H9 (cell line): ENCODE measurements at regions not wholly inside any gene's neighbourhood (a gene's known extent, or its start where the extent isn't known, plus 50 kb on each side); places are given as distances from the start of the nearest gene placed in this dataset.

Source experiments
- DNase-seq: peaks from one replicate; pipeline ENCODE4 v3.0.0-alpha.2; 2017
- H2AFZ ChIP-seq: one replicate; pipeline ENCODE4 v1.6.1; 2013; ENCODE audit warnings: mild to moderate bottlenecking, low read length, control low read depth, moderate library complexity
- H2AK5ac ChIP-seq: 2 replicates; pipeline ENCODE4 v1.6.1; 2013; ENCODE audit warnings: low read length, control low read depth, mixed read lengths; ENCODE audit not compliant: insufficient read length
- H2BK120ac ChIP-seq: one replicate; pipeline ENCODE4 v1.6.1; 2013; ENCODE audit warnings: low read depth, mild to moderate bottlenecking, low read length, control low read depth, inconsistent platforms; ENCODE audit not compliant: poor library complexity, severe bottlenecking
- H2BK12ac ChIP-seq: 2 replicates; pipeline ENCODE4 v1.6.1; 2013; ENCODE audit warnings: low read length, control low read depth, mixed read lengths, low read depth; ENCODE audit not compliant: insufficient read length
- H2BK15ac ChIP-seq: 2 replicates; pipeline ENCODE4 v1.6.1; 2013; ENCODE audit warnings: low read depth, low read length, control low read depth
- H2BK20ac ChIP-seq: one replicate; pipeline ENCODE4 v1.6.1; 2013; ENCODE audit warnings: low read depth, mild to moderate bottlenecking, low read length, control low read depth, inconsistent platforms; ENCODE audit not compliant: poor library complexity, severe bottlenecking
- H2BK5ac ChIP-seq: 2 replicates; pipeline ENCODE4 v1.6.1; 2013; ENCODE audit warnings: low read length, control low read depth, mixed read lengths; ENCODE audit not compliant: insufficient read length
- H3K14ac ChIP-seq: 2 replicates; pipeline ENCODE4 v1.6.1; 2013; ENCODE audit warnings: low read length, control low read depth; ENCODE audit not compliant: insufficient read depth
- H3K18ac ChIP-seq: 2 replicates; pipeline ENCODE4 v1.6.1; 2013; ENCODE audit warnings: low read depth, mild to moderate bottlenecking, mixed read lengths, low read length, control low read depth; ENCODE audit not compliant: insufficient read length
- H3K23ac ChIP-seq: 2 replicates; pipeline ENCODE4 v1.6.1; 2013; ENCODE audit warnings: low read length, control low read depth, mixed read lengths, low read depth; ENCODE audit not compliant: insufficient read length
- H3K23me2 ChIP-seq: 2 replicates; pipeline ENCODE4 v1.6.1; 2013; ENCODE audit warnings: low read depth, mild to moderate bottlenecking, mixed read lengths, low read length, control low read depth; ENCODE audit not compliant: insufficient read length, poor library complexity, severe bottlenecking
- H3K27ac ChIP-seq: 2 replicates; pipeline ENCODE4 v1.5.1; 2013; ENCODE audit warnings: low read length, control low read depth, mixed read lengths, low read depth; ENCODE audit not compliant: insufficient read length
- H3K27me3 ChIP-seq: 2 replicates; pipeline ENCODE4 v1.6.1; 2013; ENCODE audit warnings: low read length, control low read depth, inconsistent platforms; ENCODE audit not compliant: insufficient read depth
- H3K4ac ChIP-seq: 2 replicates; pipeline ENCODE4 v1.6.1; 2013; ENCODE audit warnings: low read depth, mild to moderate bottlenecking, control low read depth, inconsistent platforms, low read length, moderate library complexity
- H3K4me1 ChIP-seq: 2 replicates; pipeline ENCODE4 v1.6.1; 2013; ENCODE audit warnings: low read length, control low read depth, inconsistent platforms; ENCODE audit not compliant: insufficient read depth
- H3K4me2 ChIP-seq: 2 replicates; pipeline ENCODE4 v1.6.1; 2013; ENCODE audit warnings: low read length, control low read depth, mixed read lengths; ENCODE audit not compliant: insufficient read length, insufficient read depth
- H3K56ac ChIP-seq: 2 replicates; pipeline ENCODE4 v1.6.1; 2013; ENCODE audit warnings: low read depth, mild to moderate bottlenecking, mixed read lengths, low read length, control low read depth; ENCODE audit not compliant: insufficient read length
- H3K79me1 ChIP-seq: 2 replicates; pipeline ENCODE4 v1.6.1; 2013; ENCODE audit warnings: low read depth, mild to moderate bottlenecking, moderate library complexity, low read length, control low read depth, inconsistent platforms; ENCODE audit not compliant: insufficient read depth, poor library complexity, severe bottlenecking
- H3K79me2 ChIP-seq: 2 replicates; pipeline ENCODE4 v1.6.1; 2013; ENCODE audit warnings: low read length, control low read depth, inconsistent platforms; ENCODE audit not compliant: insufficient read depth
- H3K9ac ChIP-seq: 2 replicates; pipeline ENCODE4 v1.6.1; 2013; ENCODE audit warnings: low read length, control low read depth, mixed read lengths; ENCODE audit not compliant: insufficient read length; ENCODE audit errors: extremely low read depth
- H3K9me3 ChIP-seq: one replicate; pipeline ENCODE4 v1.6.1; 2013; ENCODE audit warnings: low read depth, low read length, inconsistent platforms; ENCODE audit not compliant: control insufficient read depth
- H3T11ph ChIP-seq: one replicate; pipeline ENCODE4 v1.6.1; 2013; ENCODE audit warnings: mild to moderate bottlenecking, low read length, control low read depth, inconsistent platforms
- H4K20me1 ChIP-seq: one replicate; pipeline ENCODE4 v1.6.1; 2013; ENCODE audit not compliant: control insufficient read depth, insufficient read length, insufficient read depth
- H4K5ac ChIP-seq: 2 replicates; pipeline ENCODE4 v1.6.1; 2013; ENCODE audit warnings: low read depth, mild to moderate bottlenecking, mixed read lengths, low read length, control low read depth; ENCODE audit not compliant: insufficient read length
- H4K8ac ChIP-seq: replicated peaks from 2 replicates; pipeline ENCODE4 v1.6.1; 2013; ENCODE audit warnings: low read length, control low read depth, mixed read lengths, low read depth; ENCODE audit not compliant: insufficient read length
- H4K91ac ChIP-seq: 2 replicates; pipeline ENCODE4 v1.6.1; 2013; ENCODE audit warnings: low read depth, mild to moderate bottlenecking, moderate library complexity, mixed read lengths, low read length, control low read depth; ENCODE audit not compliant: insufficient read length
- H3K27ac Mint-ChIP-seq, 3 experiments: 2 replicates in 2 of 3; 3 replicates in 1 of 3; pipeline ENCODE4 v1.8.0; 2020 to 2021; ENCODE audit warnings: mixed read lengths in 3 of 3, mild to moderate bottlenecking in 1 of 3, moderate library complexity in 1 of 3
- H3K27me3 Mint-ChIP-seq: 2 replicates; pipeline ENCODE4 v1.8.0; 2021; ENCODE audit warnings: low read depth, mild to moderate bottlenecking, moderate library complexity, mixed read lengths
- H3K36me3 Mint-ChIP-seq, 3 experiments: 2 replicates in 2 of 3; 3 replicates in 1 of 3; pipeline ENCODE4 v1.8.0; 2020 to 2021; ENCODE audit warnings: low read depth in 3 of 3, mixed read lengths in 3 of 3; ENCODE audit not compliant: insufficient read depth in 1 of 3
- H3K4me1 Mint-ChIP-seq, 2 experiments: 2 replicates each; pipeline ENCODE4 v1.8.0; 2020; ENCODE audit warnings: mixed read lengths in 2 of 2
- H3K4me3 Mint-ChIP-seq, 2 experiments: 2 replicates in 1 of 2; 3 replicates in 1 of 2; pipeline ENCODE4 v1.8.0; 2020 to 2021; ENCODE audit warnings: mild to moderate bottlenecking in 2 of 2, mixed read lengths in 2 of 2, moderate library complexity in 1 of 2
- H3K9me3 Mint-ChIP-seq, 2 experiments: 2 replicates in 1 of 2; 3 replicates in 1 of 2; pipeline ENCODE4 v1.8.0; 2020; ENCODE audit warnings: mild to moderate bottlenecking in 2 of 2, mixed read lengths in 2 of 2, moderate library complexity in 1 of 2
- CTCF ChIP-seq: fragments of 200-600 bp; sonication (generic); conservative IDR thresholded peaks from 3 replicates; pipeline ENCODE4 v1.8.0; 2021; ENCODE audit warnings: antibody characterized with exemption, mild to moderate bottlenecking
- WGBS: extraction: QIAGEN DNeasy Blood & Tissue Kit; methylation state at CpG from one replicate; pipeline ENCODE4 v1.1.7; 2013; ENCODE audit warnings: missing lambda C conversion rate, low lambda C conversion rate, mixed read lengths; ENCODE audit not compliant: insufficient read length; ENCODE audit errors: extremely low coverage; 5-methylcytosine and 5-hydroxymethylcytosine counted together

DNA sequence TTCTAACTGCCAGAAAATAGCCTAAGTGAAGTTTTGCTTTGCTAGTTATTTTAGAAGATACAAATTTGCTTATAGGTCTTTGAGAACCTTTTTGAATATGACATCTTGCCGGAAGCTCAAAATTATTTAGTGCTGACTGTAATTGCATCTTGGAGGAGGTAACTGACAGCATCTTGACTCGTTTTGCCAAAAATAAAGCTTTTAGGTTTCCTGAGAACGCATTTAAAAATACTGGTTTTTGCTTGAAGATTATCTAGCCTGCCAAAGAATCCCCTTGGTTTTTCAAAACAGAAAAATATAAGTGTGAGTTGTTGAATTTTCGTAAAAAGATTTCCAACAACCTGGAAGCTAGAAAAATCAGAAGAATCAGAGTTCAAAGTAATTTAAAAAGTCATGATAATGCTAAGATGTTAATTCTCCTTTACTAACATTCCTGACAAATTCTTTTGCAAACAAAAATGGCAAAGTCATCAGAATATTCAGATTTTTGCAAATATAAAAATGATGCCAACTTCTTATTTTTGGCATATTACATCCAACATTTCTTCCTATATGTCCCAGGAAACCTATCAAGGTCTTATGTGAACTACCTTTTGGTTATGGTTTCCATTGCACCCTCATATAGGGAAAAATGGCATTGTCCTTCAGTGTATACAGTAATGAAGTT lies 178.0 kb upstream of the SLC8A1 start:
- no peaks in the 10 kb centered on the region for H3K36me3 Mint-ChIP-seq
- WGBS, result no CpG with 5 or more reads among the region's 4 CpGs

More for the DNA sequence above, 178.0 kb upstream of the SLC8A1 start:
- Histone ChIP-seq H2AFZ (no peak overlapping the region), H3K4me1 (no peaks in the 10 kb centered on the region), H3K9ac (no peak overlapping the region), H2BK15ac (no peak overlapping the region), H2BK120ac (no peak overlapping the region), H3T11ph (no peak overlapping the region), H3K27ac (no peak overlapping the region), H4K20me1 (no peaks in the 10 kb centered on the region), H3K27me3 (no peaks in the 10 kb centered on the region), H2BK5ac (no peak overlapping the region), H3K23ac (no peak overlapping the region), H4K8ac (no peak overlapping the region), H4K91ac (no peak overlapping the region), H2AK5ac (no peak overlapping the region), H3K79me1 (no peaks in the 10 kb centered on the region), H3K9me3 (no peaks in the 10 kb centered on the region), H3K79me2 (no peaks in the 10 kb centered on the region), H2BK20ac (no peak overlapping the region), H3K4me2 (no peak overlapping the region), H2BK12ac (no peak overlapping the region), H3K14ac (no peak overlapping the region), H3K4ac (no peak overlapping the region), H3K56ac (no peak overlapping the region), H4K5ac (no peak overlapping the region), H3K23me2 (no peaks in the 10 kb centered on the region), H3K18ac (no peak overlapping the region)
- no peak for TF ChIP-seq CTCF
- H3K4me1 Mint-ChIP-seq, result no peaks in the 10 kb centered on the region
- H3K9me3 Mint-ChIP-seq, result no peaks in the 10 kb centered on the region
- no peak overlapping the region for H3K4me3 Mint-ChIP-seq
- no peaks in the 10 kb centered on the region for H3K27me3 Mint-ChIP-seq
- DNase-seq, result no peak
- H3K27ac Mint-ChIP-seq, result no peak overlapping the region
